HFFc6 (cell line): ENCODE measurements at regions not wholly inside any gene's neighbourhood (a gene's known extent, or its start where the extent isn't known, plus 50 kb on each side); places are given as distances from the start of the nearest gene placed in this dataset.

Experiments used
- DNase-seq: peaks from one replicate; pipeline ENCODE4 v3.0.0-alpha.2; 2018
- H3K27ac Mint-ChIP-seq: 2 replicates; pipeline ENCODE4 v1.8.0; 2020; ENCODE audit warnings: mild to moderate bottlenecking, mixed read lengths
- H3K27me3 Mint-ChIP-seq: 2 replicates; pipeline ENCODE4 v1.8.0; 2021; ENCODE audit warnings: mild to moderate bottlenecking, moderate library complexity, mixed read lengths; ENCODE audit not compliant: insufficient read depth
- H3K36me3 Mint-ChIP-seq: 2 replicates; pipeline ENCODE4 v1.8.0; 2021; ENCODE audit warnings: low read depth, mixed read lengths
- H3K4me1 Mint-ChIP-seq: 2 replicates; pipeline ENCODE4 v1.8.0; 2020; ENCODE audit warnings: low read depth, mixed read lengths
- H3K4me3 Mint-ChIP-seq: 2 replicates; pipeline ENCODE4 v1.8.0; 2020; ENCODE audit warnings: mild to moderate bottlenecking, moderate library complexity, mixed read lengths
- H3K9me3 Mint-ChIP-seq: 2 replicates; pipeline ENCODE4 v1.8.0; 2020; ENCODE audit warnings: mild to moderate bottlenecking, mixed read lengths
- CTCF ChIP-seq: fragments of 200-600 bp; sonication (generic); IDR thresholded peaks from 2 replicates; pipeline ENCODE4 v1.5.0; 2021; ENCODE audit warnings: antibody characterized with exemption, mild to moderate bottlenecking

DNA sequence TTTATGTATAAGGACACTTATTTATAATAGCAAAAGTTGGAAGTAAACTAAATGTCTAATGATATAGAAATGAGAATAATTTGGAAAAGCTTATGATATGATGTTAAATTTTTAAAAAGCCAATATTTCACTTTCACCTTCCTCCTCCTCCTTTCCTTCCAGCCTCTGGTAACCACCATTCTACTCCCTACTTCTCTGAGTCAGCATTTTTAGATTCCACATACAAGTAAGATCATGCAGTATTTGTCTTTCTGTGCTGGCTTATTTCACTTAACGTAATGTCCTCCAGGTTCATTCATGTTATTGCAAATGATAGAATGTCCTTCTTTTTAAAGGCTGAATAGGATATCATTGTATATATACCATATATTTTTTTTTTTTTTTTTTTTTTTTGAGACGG lies 180.2 kb downstream of the RNF144B start:
- DNase-seq = no peak
- H3K27me3 Mint-ChIP-seq = no peaks in the 10 kb centered on the region; the same call in 1 of the 2 replicates
- H3K9me3 Mint-ChIP-seq = no peaks in the 10 kb centered on the region
- H3K36me3 Mint-ChIP-seq = no peaks in the 10 kb centered on the region
- H3K4me3 Mint-ChIP-seq = no peak overlapping the region
- TF ChIP-seq CTCF = no peak
- no peak overlapping the region for H3K27ac Mint-ChIP-seq
- no peaks in the 10 kb centered on the region for H3K4me1 Mint-ChIP-seq

- H3K27ac Mint-ChIP-seq = no peak overlapping the region
Measured at GRCh38 chr6:18577491-18577890, 190.3 kb downstream of the RNF144B start.

GRCh38 chr6:18579166-18579565 lies 192.0 kb downstream of the RNF144B start:
- Mint-ChIP-seq H3K4me1 (no peaks in the 10 kb centered on the region), H3K27me3 (peaks cover 4% of the 10 kb centered on the region), H3K36me3 (no peaks in the 10 kb centered on the region), H3K9me3 (no peaks in the 10 kb centered on the region), H3K4me3 (no peak overlapping the region), H3K27ac (no peak overlapping the region)
- no peak for DNase-seq
- no peak for TF ChIP-seq CTCF

More at GRCh38 chr6:18577491-18577890, 190.3 kb downstream of the RNF144B start:
- TF ChIP-seq CTCF = no peak
- DNase-seq = no peak
- Mint-ChIP-seq H3K27me3 (peaks cover 4% of the 10 kb centered on the region), H3K4me1 (no peaks in the 10 kb centered on the region), H3K36me3 (no peaks in the 10 kb centered on the region), H3K9me3 (no peaks in the 10 kb centered on the region), H3K4me3 (no peak overlapping the region)

DNA sequence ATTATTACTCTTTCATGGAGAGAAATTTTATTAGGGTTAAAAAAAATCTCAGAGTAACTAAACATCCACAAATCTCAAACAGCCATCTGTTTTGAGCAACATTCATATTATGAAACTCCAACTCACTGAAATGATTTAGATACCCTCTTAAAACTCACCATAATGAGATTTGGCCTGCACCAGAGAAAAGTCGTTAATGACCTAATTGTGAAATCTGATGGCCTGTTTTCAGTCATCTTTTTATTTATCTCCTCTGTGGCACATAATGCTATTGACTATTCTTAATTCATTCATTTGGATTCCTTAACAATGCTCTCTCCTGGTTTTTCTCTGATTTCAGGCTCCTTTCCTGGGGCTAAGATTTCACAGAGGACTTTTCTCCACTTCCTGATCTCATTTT lies 192.7 kb downstream of the RNF144B start:
- Mint-ChIP-seq H3K9me3 (no peaks in the 10 kb centered on the region), H3K4me3 (no peak overlapping the region), H3K4me1 (peaks cover 6% of the 10 kb centered on the region), H3K27me3 (peaks cover 4% of the 10 kb centered on the region), H3K36me3 (no peaks in the 10 kb centered on the region), H3K27ac (no peak overlapping the region)
- TF ChIP-seq CTCF = no peak
- no peak for DNase-seq

DNA sequence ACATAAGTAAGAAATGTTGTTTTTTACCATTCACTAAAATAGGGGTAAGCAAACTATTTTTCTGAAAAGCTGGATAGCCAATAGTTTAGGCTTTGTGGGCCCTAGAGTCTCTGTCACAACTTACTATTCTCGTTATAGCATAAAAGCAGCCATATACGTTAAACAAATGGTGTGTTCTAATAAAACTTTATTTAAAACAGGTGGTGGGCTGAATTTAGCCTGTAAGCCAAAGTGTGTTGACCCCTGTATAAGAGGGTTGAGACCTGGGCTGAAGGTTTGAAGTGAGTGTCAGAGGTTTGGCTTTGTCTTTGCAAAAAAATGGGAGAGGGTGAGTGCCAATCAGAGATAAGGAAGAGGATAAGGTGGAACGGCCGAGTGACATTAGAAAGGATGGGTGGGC lies 197.2 kb downstream of the RNF144B start:
- Mint-ChIP-seq H3K4me3 (no peak overlapping the region), H3K27ac (no peak overlapping the region), H3K36me3 (no peaks in the 10 kb centered on the region), H3K4me1 (peaks cover 18% of the 10 kb centered on the region), H3K27me3 (peaks cover 2% of the 10 kb centered on the region), H3K9me3 (no peaks in the 10 kb centered on the region)
- no peak for TF ChIP-seq CTCF
- DNase-seq = no peak

DNA sequence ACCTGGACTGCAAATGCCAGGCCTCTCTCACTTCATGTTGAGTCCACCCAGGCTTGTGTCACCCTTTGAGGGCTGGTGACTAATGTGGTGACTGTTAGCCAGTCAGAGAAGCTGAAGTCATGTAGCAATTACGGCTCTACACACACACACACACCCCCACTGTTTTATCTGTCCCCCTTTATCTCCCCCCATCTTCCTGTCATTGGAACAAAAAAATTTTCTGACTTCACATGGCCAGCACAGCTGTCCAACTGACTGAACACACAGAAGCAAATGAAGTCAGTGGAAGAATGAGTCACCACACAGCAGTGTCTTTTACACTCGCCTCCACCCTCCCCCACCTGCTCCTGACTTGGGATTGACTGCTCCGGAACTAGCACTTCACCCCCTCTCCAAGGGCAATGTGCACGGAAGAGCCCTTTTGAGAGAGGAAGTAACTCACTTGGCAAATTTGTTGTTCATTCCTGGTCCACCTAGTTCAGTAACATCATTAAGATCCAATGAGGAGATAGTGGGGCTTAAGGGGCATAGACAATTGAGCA lies 198.0 kb downstream of the RNF144B start:
- peaks cover 18% of the 10 kb centered on the region for H3K4me1 Mint-ChIP-seq
- peak; percentile 63 for DNase-seq
- H3K27ac Mint-ChIP-seq = no peak overlapping the region
- no peak for TF ChIP-seq CTCF
- peak overlapping the region; percentile 50 for H3K4me3 Mint-ChIP-seq
- H3K36me3 Mint-ChIP-seq = no peaks in the 10 kb centered on the region
- H3K27me3 Mint-ChIP-seq = peaks cover 2% of the 10 kb centered on the region
- no peaks in the 10 kb centered on the region for H3K9me3 Mint-ChIP-seq
